PFSK-1 (cell line): ENCODE measurements at regions not wholly inside any gene's neighbourhood (a gene's known extent, or its start where the extent isn't known, plus 50 kb on each side); places are given as distances from the start of the nearest gene placed in this dataset.

Source experiments
- POLR2AphosphoS5 ChIP-seq: IDR thresholded peaks from 2 replicates; pipeline ENCODE4 v1.6.1; 2012; ENCODE audit warnings: low read depth, mild to moderate bottlenecking, control low read depth, low read length, moderate library complexity
- TAF1 ChIP-seq: IDR thresholded peaks from 2 replicates; pipeline ENCODE4 v1.6.1; 2012; ENCODE audit warnings: low read length, control low read depth, borderline replicate concordance; ENCODE audit not compliant: insufficient read depth
- TF ChIP-seq, protein P1 (sequence below), 2 experiments: IDR thresholded peaks; 2 replicates each; pipeline versions ENCODE4 v1.6.1 to v1.8.0; 2011 to 2012; ENCODE audit warnings: low read depth in 2 of 2, low read length in 2 of 2, control low read depth in 1 of 2, inconsistent platforms in 1 of 2, mild to moderate bottlenecking in 1 of 2, moderate library complexity in 1 of 2; ENCODE audit not compliant: insufficient read depth in 1 of 2

- TF ChIP-seq, protein P1, sequence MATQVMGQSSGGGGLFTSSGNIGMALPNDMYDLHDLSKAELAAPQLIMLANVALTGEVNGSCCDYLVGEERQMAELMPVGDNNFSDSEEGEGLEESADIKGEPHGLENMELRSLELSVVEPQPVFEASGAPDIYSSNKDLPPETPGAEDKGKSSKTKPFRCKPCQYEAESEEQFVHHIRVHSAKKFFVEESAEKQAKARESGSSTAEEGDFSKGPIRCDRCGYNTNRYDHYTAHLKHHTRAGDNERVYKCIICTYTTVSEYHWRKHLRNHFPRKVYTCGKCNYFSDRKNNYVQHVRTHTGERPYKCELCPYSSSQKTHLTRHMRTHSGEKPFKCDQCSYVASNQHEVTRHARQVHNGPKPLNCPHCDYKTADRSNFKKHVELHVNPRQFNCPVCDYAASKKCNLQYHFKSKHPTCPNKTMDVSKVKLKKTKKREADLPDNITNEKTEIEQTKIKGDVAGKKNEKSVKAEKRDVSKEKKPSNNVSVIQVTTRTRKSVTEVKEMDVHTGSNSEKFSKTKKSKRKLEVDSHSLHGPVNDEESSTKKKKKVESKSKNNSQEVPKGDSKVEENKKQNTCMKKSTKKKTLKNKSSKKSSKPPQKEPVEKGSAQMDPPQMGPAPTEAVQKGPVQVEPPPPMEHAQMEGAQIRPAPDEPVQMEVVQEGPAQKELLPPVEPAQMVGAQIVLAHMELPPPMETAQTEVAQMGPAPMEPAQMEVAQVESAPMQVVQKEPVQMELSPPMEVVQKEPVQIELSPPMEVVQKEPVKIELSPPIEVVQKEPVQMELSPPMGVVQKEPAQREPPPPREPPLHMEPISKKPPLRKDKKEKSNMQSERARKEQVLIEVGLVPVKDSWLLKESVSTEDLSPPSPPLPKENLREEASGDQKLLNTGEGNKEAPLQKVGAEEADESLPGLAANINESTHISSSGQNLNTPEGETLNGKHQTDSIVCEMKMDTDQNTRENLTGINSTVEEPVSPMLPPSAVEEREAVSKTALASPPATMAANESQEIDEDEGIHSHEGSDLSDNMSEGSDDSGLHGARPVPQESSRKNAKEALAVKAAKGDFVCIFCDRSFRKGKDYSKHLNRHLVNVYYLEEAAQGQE (IDR thresholded peaks at IDR 0.05; ENCODE audit: insufficient read depth in 1 of 2, low read depth in 2 of 2, low read length in 2 of 2) = no peak
- TF ChIP-seq POLR2AphosphoS5 = no peak
- TF ChIP-seq TAF1 = no peak
Observed at GRCh38 chr5:63141591-63141990, 563.0 kb downstream of the LRRC70 start.
